ENCODE measurements at regions not wholly inside any gene's neighbourhood (a gene's known extent, or its start where the extent isn't known, plus 50 kb on each side); places are given as distances from the start of the nearest gene placed in this dataset.

GRCh38 chr5:89384391-89384790, 501.4 kb upstream of the MEF2C start:
- DNase-seq = no peak

DNA sequence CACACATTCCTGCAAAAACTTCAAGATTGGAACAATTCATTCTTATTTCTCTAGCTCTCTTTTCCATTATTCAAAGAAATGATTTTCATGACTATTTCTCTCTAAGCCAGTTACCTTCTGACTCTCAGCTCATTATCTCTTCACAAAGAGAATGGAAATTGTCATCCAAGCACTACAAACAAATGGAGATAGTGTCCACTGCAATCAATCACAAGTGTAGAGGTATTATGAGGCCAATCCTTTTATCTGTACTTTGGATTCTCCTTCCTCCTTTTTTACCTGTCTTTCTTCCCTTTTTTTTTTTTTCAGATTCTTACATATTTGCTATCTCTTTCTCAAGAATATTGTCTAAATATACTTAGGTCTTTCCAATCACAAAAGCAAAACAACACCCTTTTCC, 497.7 kb upstream of the MEF2C start:
- DNase-seq = no peak

- DNase-seq = no peak
Measured at GRCh38 chr5:89377767-89378455, 494.9 kb upstream of the MEF2C start.

DNA sequence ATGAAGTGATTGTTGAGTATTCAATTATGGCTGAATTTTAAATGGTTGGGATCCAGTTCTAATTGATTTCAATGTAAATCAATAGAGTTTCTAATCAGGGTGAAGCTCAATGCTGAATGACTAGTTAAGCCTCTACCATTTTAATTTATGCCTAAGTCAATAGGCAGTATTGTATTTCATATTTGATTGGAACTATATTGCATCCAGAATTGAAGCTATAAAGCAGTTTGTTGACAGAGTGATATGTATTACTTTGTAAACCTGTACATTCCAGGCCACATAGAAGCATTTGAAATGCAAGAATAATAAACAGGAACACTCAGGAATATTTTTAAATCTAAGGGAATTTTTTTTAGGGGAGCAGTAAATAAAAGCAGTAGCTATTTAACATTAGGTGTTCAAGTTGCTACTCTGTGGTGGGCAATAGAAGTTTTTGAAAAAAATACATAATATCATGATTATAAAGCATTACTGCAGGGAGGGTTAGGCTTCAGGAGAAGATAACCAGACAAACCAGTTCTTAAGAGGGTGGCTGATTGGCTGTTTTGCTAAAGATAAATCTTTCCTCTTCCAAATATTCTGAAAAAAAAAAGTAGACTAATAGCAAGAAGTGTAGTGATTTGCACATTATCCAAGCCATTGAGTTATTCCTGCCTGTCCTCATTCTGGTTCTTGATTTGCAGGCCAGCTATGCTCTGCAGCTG, 492.0 kb upstream of the MEF2C start:
- DNase-seq = no peak

GRCh38 chr5:89374144-89374784, 491.3 kb upstream of the MEF2C start:
- no peak for DNase-seq

- no peak for DNase-seq
Measured at GRCh38 chr5:89372176-89372575, 489.2 kb upstream of the MEF2C start.

DNA sequence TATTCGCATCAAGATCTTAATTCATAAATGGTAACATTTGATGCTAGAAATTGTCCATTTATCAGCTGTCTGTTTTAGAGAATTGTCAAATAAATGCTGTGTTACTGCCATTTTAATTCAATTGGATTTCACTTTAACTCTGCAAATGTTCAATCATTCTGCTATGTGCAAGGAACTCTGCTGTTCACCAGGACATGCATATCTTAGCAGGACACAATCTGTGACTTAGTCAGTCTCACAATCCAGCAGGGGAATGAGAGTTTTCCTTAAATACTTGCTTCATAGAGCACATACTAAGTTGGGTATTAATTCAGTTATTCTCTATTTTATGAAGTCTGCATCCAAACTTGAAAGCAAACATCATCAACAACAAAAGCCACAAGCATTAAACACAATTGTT, 488.7 kb upstream of the MEF2C start:
- DNase-seq = no peak

GRCh38 chr5:89359046-89359445, 476.1 kb upstream of the MEF2C start:
- DNase-seq = no peak

DNA sequence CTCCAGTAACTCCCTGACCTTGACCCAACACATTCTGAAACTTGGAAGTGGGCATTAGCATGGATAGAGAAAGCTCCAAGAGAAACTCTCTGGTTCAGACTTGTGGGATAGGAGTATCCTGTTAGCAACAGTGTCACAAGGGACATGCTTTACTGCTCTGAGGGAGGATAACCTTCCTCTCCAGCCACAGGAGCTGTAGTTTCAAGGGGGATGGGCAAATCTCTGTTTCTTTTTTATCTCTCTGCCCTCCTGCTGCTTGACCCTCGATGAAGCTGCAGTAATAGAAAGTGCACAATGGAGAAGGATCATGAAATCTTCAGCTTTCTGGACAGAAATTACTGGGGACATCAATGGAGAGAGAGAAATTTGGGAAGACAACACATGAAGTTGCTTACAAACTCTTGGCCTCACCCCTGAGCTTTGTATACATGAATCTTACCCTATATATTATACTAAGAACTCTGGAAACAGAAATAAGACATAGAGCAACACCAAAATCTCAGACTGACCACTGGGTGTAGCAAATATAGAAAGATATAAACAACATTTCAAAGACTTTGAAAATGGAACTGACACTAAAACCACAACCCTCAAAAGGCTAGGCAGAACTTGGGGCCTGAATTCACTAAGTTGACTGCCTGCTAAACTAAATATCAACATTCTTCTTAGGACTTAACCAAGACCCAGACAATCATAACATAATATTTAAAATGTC, 471.0 kb upstream of the MEF2C start:
- no peak for DNase-seq

DNA sequence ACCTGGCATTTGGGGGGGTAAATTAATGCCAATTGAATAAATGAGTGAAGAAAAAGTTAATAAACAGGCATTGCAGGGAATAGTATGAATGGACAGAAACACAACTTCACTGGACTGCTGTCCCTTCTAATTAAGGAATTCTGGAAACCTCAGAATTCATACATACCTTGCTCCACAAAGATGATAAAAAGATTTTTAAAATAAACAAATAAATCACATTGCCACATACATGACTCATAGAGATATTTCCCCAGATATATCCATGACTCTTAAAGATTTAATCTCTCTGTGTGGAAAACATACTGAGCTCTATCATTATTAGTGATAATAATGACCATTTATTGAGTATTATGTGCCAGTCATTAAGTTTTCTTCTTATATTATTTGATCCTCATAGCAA, 469.0 kb upstream of the MEF2C start:
- DNase-seq = no peak

DNA sequence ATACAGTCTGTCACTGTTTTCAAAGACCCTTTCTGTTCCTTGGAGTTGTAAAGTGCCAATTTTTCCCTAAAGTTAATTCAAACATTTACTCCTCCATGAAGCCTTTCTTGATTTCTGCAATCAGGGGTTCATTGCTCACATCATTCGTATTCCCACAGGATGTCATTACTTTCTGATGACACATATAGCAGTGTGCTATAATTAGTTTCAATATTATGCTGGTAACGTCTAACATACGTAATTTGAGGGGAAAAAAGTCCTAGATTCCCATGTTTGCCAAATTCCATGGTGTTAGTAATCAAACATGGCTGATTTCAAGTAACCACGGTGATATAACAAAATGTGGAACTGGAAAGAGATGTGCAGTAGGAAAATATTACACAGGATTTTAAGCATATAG, 468.2 kb upstream of the MEF2C start:
- DNase-seq = no peak

DNA sequence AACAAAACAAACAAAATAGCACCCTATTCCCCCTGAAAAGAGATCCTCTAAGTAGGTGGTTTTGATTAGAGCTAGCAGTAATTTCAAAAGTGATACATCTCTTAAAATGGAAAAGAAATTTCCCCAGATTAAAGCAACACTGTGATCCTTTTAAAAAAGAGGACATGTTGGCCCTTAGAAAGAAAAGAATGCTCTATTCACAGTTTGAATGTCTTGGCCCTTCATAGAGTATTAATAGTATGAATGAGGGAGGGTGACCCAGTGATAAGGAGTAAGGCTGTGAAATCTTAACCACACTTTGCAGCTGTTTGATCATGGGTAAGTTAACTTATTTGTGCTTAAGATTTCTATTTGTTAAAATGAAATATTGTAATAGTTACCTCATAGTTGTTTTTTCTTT, 467.7 kb upstream of the MEF2C start:
- DNase-seq = no peak

DNA sequence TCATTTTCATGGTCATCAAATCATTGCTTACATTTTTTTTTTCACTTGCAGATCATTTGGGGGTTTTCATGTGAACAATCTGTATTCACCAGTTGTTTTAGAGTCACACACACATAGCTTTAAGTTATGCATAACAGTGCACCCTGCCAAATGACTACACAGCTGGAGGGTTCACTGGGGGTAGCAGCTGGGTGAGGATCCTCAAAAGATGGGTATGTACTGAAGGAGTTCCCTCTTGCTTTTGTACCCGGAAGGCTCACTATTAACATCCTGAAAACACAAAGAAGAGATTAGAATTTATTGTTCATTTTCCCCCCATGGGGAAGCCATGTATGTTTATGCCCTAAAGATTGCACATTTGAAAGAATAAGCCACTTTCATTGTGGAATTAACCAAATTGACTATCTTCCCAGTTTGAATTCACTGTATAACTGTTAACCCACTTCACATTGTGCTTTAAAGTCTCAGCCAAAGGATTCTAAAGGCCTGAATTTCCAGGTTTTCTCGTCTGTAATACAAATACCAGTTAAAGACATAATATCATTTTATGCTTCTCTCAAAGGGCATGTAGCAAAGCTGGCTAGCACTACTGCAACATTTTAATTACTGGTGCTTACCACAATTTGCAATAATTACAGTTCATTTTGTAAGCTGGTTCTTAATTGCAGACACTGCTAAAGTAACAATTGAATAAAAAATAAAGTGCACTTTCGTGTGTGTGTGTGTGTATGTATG, 466.4 kb upstream of the MEF2C start:
- DNase-seq = no peak

GRCh38 chr5:89346573-89346972, 463.6 kb upstream of the MEF2C start:
- DNase-seq = no peak

DNA sequence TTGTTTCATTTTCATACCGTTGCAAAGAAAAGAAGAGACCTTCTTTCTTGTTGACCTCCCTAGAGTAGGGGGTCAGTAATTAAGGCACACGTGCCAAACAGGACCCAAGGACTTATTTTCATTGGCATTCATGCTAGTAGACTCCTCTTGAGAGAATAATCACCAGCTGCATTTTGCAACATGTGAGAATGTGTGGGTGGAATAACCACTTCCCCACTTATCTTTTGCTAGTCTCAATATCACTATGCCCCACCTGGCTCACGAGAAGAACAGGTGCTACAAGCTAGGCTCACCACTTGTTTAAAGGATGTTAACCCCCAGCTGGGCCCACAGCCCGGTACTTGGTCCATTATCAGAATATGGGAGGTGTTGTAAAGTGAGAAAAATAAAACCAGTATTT, 460.7 kb upstream of the MEF2C start:
- DNase-seq = no peak

DNA sequence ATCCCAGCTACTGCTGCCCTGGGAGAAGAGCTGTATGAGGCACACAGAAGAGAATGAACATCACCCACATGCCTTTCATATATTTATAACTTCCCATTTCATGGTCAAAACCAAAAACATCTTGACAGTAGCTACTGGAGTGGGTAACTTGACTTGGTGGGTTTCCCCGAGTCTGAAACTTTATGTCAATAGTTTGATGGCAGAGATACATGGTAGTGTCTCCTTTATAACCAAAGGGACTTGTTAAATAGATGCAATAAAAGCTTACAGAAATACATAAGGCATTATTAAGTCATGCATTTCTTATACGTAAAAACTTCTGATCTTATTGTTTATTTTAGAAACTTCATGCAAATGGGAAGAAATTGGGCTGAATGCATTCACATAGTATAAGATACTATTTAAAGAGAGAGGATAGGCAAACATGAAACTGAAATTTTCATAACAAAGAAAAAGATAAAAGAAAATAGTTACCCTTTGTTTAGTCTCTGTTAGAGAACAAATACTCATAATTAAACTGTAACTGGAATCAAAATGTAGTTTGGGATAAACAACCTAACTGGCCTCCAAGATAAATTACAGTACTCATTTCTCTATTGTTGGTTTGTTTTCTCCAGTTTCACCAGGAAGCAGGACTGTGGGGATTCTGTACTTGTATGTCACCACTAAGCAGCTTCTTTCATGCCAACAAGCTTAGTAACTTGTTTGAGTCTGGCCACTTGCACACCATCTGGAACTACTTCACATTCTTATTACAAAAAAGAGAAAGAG, 459.3 kb upstream of the MEF2C start:
- no peak for DNase-seq

DNA sequence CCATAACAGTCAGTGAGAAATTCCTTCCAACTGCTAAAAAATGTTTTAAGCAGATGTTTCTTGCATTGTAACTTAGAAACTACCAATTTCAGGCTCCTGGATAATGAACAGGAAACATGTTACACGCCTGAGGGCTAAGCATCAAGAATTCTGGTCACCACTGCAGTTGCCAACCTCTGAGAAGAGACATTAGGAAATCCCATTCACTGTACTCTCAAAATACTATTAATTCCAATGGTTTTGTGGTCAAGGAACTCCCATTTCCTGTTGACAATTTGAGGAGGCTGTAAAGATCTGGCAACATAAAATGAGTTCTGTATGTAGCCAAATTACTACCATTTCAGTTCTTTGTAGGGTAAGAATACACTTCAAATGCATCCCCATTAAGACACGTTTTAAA, 456.0 kb upstream of the MEF2C start:
- no peak for DNase-seq

DNA sequence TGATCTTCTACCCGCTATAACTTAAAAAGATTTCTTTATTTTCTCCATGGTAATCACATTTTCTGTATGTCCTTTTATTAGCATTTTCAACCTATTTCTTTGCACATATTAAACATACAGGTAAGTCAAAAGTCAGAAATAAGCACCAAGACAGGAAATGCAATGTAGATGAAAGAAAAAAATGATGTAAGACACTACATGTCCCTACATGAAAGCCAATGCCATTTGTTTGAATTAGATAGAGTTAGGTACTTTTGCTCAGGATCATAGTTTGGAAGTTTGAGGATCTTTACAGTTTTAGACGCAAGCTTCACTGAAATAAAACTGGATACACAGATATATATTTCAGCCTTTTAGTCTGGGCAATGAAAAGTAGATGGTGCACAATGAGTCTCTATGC, 453.1 kb upstream of the MEF2C start:
- DNase-seq = no peak

- no peak for DNase-seq
Measured at GRCh38 chr5:89330140-89330539, 447.2 kb upstream of the MEF2C start.

- DNase-seq = no peak
Measured at GRCh38 chr5:89327608-89328007, 444.6 kb upstream of the MEF2C start.

GRCh38 chr5:89324990-89325389, 442.0 kb upstream of the MEF2C start:
- no peak for DNase-seq

Measured in NCI-H526 treated with DMSO at 0.1 percent for 48 hours (cell line).